ENCODE measurements at regions not wholly inside any gene's neighbourhood (a gene's known extent, or its start where the extent isn't known, plus 50 kb on each side); places are given as distances from the start of the nearest gene placed in this dataset.

DNA sequence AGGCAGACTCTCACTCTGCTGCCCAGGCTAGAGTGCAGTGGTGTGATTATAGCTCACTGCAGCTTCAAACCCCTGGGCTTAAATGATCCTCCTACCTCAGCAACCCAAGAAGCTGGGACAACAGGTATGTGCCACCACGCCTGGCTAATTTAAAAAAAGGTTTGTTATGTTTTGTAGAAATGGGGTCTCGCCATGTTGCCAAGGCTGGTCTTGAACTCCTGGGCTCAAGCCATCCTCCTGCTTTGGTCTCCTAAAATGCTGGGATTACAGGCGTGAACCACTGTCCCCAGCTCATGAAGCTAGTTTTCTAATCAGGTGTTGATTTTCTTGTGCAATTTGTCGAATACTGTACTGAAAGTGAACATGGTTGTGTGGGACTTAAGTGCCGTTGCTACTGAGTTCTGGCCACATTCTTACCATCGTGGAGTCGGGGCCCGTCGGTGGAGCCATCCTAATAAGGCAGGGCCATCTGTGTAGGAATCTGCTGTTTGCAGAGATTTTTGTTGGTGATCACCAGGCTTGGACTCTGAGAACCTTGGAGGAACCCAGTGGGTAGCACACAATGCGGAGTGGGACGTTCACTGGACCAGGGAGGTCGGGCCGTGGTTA is 193.2 kb downstream of the GOLGA6L6 start:
- TF ChIP-seq POLR2A (IDR thresholded peaks at IDR 0.05; ENCODE audit: low read length) (no peak), SMC3 (IDR thresholded peaks at IDR 0.05) (no peak), HOXA7 (CRISPR knock-in tag; IDR thresholded peaks at IDR 0.05) (no peak), RNF2 (IDR thresholded peaks at IDR 0.05; ENCODE audit: borderline replicate concordance, low read depth) (no peak), EP300 (IDR thresholded peaks at IDR 0.05) (no peak), RCOR1 (IDR thresholded peaks at IDR 0.05; ENCODE audit: low read depth, low read length) (no peak), SREBF2 (IDR thresholded peaks at IDR 0.05) (no peak), CHD4 (IDR thresholded peaks at IDR 0.05; ENCODE audit: borderline replicate concordance) (no peak), JUNB (IDR thresholded peaks at IDR 0.05) (no peak)
- TF ChIP-seq, protein P1, sequence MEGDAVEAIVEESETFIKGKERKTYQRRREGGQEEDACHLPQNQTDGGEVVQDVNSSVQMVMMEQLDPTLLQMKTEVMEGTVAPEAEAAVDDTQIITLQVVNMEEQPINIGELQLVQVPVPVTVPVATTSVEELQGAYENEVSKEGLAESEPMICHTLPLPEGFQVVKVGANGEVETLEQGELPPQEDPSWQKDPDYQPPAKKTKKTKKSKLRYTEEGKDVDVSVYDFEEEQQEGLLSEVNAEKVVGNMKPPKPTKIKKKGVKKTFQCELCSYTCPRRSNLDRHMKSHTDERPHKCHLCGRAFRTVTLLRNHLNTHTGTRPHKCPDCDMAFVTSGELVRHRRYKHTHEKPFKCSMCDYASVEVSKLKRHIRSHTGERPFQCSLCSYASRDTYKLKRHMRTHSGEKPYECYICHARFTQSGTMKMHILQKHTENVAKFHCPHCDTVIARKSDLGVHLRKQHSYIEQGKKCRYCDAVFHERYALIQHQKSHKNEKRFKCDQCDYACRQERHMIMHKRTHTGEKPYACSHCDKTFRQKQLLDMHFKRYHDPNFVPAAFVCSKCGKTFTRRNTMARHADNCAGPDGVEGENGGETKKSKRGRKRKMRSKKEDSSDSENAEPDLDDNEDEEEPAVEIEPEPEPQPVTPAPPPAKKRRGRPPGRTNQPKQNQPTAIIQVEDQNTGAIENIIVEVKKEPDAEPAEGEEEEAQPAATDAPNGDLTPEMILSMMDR (IDR thresholded peaks at IDR 0.05) = no peak
- TF ChIP-seq, protein P2, sequence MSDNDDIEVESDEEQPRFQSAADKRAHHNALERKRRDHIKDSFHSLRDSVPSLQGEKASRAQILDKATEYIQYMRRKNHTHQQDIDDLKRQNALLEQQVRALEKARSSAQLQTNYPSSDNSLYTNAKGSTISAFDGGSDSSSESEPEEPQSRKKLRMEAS (IDR thresholded peaks at IDR 0.05) = no peak

Data from A549 (cell line).